Common myeloid progenitor, CD34-positive (primary cell): ENCODE measurements at regions not wholly inside any gene's neighbourhood (a gene's known extent, or its start where the extent isn't known, plus 50 kb on each side); places are given as distances from the start of the nearest gene placed in this dataset.

ENCODE experiments used
- CTCF ChIA-PET: fragments of 350-600 bp; sonication (Branson Sonifier 250); formaldehyde crosslinking; loops from one replicate; lab custom pipeline; 2021; ENCODE audit warnings: antibody characterized with exemption; lab: Charles Lee
- POLR2A ChIA-PET: fragments of 350-600 bp; sonication (Branson Sonifier 250); formaldehyde crosslinking; loops from one replicate; lab custom pipeline; 2021; ENCODE audit warnings: antibody characterized with exemption; lab: Charles Lee
- DNase-seq, 3 donors: peaks; one replicate each; pipeline versions ENCODE4 v3.0.0 to v3.0.0-alpha.2; 2013
- H3K27ac ChIP-seq, 2 experiments: 1 replicate in 1 of 2; 2 replicates in 1 of 2; pipeline ENCODE4 v1.7.0; 2013; ENCODE audit warnings: inconsistent platforms in 2 of 2, low read length in 2 of 2, mild to moderate bottlenecking in 2 of 2, low read depth in 1 of 2, moderate library complexity in 1 of 2; ENCODE audit not compliant: severe bottlenecking in 2 of 2, insufficient read depth in 1 of 2, poor library complexity in 1 of 2
- H3K27me3 ChIP-seq, 5 experiments: replicated peaks in 2 of 5; 1 replicate in 3 of 5; 2 replicates in 2 of 5; pipeline versions ENCODE4 v1.6.1 to v1.7.0; 2013; ENCODE audit warnings: low read length in 4 of 5, mild to moderate bottlenecking in 2 of 5, moderate library complexity in 2 of 5, inconsistent platforms in 1 of 5; ENCODE audit not compliant: insufficient read depth in 5 of 5, control insufficient read depth in 4 of 5
- H3K36me3 ChIP-seq, 4 experiments: 1 replicate in 2 of 4; 2 replicates in 2 of 4; pipeline versions ENCODE4 v1.6.1 to v1.7.0; 2013; ENCODE audit warnings: low read length in 3 of 4, control low read depth in 1 of 4, mild to moderate bottlenecking in 1 of 4; ENCODE audit not compliant: control insufficient read depth in 4 of 4, insufficient read depth in 4 of 4
- H3K4me1 ChIP-seq, 4 experiments: 1 replicate in 3 of 4; 2 replicates in 1 of 4; pipeline versions ENCODE4 v1.6.1 to v1.7.1; 2013; ENCODE audit warnings: low read length in 3 of 4, mild to moderate bottlenecking in 3 of 4, control low read depth in 1 of 4, inconsistent platforms in 1 of 4, moderate library complexity in 1 of 4; ENCODE audit not compliant: control insufficient read depth in 4 of 4, insufficient read depth in 4 of 4; ENCODE audit errors: control extremely low read depth in 1 of 4
- H3K4me3 ChIP-seq, 7 experiments: 1 replicate in 4 of 7; 2 replicates in 3 of 7; pipeline versions ENCODE4 v1.5.1 to v1.7.0; 2013; ENCODE audit warnings: mild to moderate bottlenecking in 7 of 7, low read length in 6 of 7, moderate library complexity in 6 of 7, inconsistent platforms in 2 of 7, low read depth in 2 of 7, control low read depth in 1 of 7; ENCODE audit not compliant: insufficient read depth in 4 of 7, control insufficient read depth in 1 of 7; ENCODE audit errors: extremely low read depth in 1 of 7
- H3K9me3 ChIP-seq, 5 experiments: 1 replicate in 4 of 5; 2 replicates in 1 of 5; pipeline versions ENCODE4 v1.6.1 to v1.7.1; 2013; ENCODE audit warnings: low read length in 4 of 5, mild to moderate bottlenecking in 2 of 5, inconsistent platforms in 1 of 5, low read depth in 1 of 5, moderate library complexity in 1 of 5; ENCODE audit not compliant: control insufficient read depth in 4 of 5, insufficient read depth in 2 of 5; ENCODE audit errors: control extremely low read depth in 1 of 5
- WGBS: methylation state at CpG from one replicate; pipeline ENCODE4 v1.1.5; 2013; ENCODE audit not compliant: insufficient coverage; 5-methylcytosine and 5-hydroxymethylcytosine counted together

DNA sequence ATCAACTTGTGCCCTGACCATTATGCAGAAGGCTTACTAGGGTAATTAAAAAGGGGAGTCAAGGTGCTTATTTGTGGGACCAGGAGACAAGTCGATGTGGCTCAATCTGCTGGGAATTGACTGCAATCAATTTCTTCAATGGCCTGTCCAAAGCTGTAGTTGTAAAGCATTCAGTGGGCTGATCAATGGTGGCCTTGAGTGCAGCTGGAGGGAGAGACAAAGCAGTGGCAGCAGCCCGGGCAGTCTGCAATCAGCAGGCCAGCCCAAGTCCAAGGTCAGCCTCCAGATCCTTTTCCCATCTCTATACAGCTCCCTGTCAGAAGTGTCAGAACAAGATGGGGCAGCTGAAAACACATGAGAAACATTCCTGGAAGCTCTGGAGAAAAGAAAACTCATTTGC is 51.0 kb upstream of the BRINP1 start:
- Histone ChIP-seq H3K9me3 (no peaks in the 10 kb centered on the region), H3K27me3 (no peaks in the 10 kb centered on the region), H3K4me1 (no peaks in the 10 kb centered on the region), H3K4me3 (no peak overlapping the region), H3K27ac (no peak overlapping the region), H3K36me3 (no peaks in the 10 kb centered on the region)
- DNase-seq = no peak
- 88% methylated on average over 1 of the region's 2 CpGs for WGBS
- CTCF ChIA-PET = no interaction called here
- POLR2A ChIA-PET = no interaction called here
